A673 (cell line): ENCODE measurements at regions not wholly inside any gene's neighbourhood (a gene's known extent, or its start where the extent isn't known, plus 50 kb on each side); places are given as distances from the start of the nearest gene placed in this dataset.

Source experiments
- CTCF ChIP-seq: fragments of 300-800, 200-600 bp; sonication (generic); conservative IDR thresholded peaks from 2 replicates; pipeline ENCODE4 v1.5.1; 2017; ENCODE audit warnings: low read depth, mild to moderate bottlenecking, antibody characterized with exemption, low read length, moderate library complexity, mixed read lengths
- EZH2 ChIP-seq: fragments of 200-600 bp; sonication (generic); IDR thresholded peaks from 2 replicates; pipeline ENCODE4 v1.6.1; 2017; ENCODE audit warnings: borderline replicate concordance, low read depth, mild to moderate bottlenecking, mixed read lengths, antibody characterized with exemption, low read length; ENCODE audit not compliant: poor library complexity, severe bottlenecking

- TF ChIP-seq CTCF (no peak), EZH2 (no peak)
These were observed 313.1 kb upstream of the PIK3R1 start for GRCh38 chr5:67902497-67902830.
